Smooth muscle cell of the brain vasculature (primary cell): ENCODE measurements at regions not wholly inside any gene's neighbourhood (a gene's known extent, or its start where the extent isn't known, plus 50 kb on each side); places are given as distances from the start of the nearest gene placed in this dataset.

Experiments
- DNase-seq: peaks from one replicate; pipeline ENCODE4 v3.0.0-alpha.2; 2012; ENCODE audit warnings: low read depth, low spot score

DNA sequence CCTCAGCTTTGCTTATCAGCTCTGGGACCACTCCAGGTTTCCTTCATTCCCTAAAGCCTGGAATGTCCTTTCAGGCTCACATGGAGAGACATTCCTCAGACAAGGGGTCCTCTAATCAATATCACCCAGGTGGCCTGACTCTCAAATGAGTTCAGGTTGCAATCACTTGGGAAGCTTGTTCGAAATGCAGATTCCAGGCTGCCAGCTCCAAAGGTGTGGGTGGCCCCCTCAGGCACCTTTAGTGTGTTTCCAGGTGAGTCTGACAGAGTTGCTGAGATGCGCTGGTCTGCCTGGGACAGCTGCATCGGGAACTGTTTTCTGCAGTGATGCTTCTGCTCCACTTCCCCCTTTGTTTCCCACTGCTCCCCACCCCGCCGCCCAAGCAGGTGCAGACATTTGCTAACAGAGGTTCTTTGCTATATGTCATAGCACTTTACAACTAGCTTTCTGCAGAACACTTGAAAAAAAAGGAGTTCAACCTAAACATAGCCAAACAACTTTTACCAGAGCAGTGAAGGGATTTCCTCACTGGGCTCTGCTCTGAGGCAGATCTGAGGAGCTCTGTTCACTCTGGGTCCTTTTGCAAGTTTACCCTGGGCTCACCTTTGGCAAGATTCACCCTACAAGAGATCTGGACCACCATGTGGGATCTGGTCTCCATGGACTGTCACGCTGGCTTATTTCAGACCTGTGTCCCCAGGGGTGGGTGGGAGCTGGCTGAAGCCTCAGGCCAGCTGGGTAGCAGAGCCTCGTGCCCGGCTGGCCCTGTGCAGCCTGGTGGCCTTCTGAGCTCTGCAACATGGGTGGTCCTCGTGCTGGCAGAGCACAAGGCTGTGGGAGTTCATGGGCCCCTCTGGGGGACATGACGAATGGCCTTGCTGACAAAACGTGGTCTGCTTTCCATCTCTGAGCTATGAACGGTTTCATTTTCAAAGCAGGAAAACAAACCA is 539.6 kb downstream of the CCDC171 start:
- DNase-seq = no peak

DNA sequence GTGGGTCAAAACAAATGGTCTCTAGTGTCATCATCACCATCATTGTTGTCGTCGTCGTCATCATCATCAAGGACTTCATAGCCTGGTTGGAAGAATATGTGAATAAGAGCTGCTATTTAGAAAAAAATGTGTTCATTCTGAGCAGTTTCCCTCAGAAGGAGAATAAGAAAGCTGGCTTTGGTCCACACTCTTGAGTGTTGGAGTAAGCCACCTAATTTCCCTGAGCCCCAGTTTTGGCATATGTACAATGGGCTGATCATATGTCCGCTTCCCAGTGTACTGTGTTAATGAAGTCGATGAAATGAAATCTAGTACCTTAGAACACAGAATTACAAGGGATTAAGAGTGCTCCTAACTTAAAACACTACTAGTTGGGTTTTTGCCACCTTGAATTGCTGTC is 545.5 kb downstream of the CCDC171 start:
- no peak for DNase-seq

DNA sequence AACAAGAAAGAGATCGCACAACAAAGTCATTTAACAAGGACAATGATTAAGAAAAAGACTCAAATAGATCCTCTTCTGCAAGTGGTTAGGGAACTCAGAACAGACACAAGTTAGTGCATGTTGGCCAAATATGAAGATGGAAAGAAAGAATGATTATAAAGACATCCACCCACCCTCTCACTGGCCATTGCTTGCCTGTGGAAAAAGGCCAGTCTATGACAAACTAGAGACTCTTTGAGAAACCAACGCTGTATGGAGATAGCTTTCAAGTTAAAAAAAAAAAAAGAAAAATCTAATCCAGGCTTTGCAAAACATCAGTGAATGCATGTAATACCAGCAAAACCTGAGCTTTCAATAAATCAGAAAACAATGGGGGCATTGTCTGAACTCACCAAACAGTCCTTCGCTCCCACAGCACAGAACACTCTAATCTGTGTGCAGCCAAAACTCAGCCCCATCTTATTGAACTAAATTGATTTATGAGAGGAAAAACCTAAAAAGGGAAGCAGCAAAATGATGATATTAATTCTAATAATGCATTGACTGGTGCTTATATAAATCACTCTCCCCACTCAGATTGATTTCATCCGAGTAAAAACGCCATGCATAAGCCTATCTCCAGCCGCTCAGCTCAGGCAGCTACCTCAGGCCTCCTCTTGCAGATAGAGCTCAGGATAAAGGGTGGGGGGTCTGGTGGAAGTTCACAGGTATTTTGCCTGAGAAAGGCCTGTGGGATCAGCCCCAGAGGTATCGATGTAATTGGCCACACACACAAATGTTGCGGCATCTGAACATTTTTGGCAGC is 547.1 kb downstream of the CCDC171 start:
- DNase-seq = no peak

DNA sequence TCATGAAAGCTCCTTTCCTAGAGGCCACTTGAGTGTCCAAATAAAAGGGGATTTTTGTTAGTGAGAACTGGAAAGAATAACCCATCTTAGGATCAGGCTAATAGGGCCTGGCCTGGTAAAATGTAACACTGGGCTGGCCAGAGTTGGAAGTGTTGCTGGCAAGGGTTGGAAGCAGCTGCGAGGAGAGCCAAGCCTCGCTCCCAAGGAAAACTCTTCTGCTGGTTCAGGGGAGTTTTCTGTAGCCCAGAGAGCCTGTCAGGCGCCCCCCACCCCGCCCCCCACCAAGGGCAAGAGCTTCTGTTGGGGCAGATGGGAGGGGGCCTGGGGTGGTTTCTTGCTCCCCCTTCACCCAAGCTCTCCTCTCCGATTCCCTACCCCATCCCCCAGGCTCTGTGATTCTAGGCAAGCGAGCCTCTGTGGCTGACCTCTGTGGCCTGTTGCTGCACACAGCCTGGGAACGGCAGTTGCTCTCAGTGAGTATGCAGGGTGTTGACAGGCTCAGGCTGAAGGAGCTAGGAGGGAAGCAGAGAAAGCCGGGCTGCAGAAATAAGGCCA is 547.8 kb downstream of the CCDC171 start:
- DNase-seq = no peak

DNA sequence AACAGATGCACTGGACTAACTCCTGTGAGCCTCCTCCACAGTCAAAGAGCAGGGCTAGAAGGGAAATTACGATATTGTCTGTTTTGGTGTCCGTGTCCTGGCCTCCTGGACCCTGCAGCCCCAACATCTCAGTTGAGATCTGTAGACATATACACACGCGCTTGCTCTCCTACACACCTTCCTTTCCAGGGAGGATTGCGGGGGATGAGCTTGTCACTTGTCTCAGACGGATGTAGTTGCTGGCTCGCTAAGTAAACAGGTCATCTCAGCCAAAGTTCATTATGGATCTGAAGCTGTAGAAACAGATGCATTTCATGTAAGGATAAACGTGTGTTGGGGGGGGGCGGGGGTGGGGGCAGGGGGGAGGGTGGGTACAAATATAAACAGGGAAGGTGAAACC is 549.3 kb downstream of the CCDC171 start:
- DNase-seq = no peak

DNA sequence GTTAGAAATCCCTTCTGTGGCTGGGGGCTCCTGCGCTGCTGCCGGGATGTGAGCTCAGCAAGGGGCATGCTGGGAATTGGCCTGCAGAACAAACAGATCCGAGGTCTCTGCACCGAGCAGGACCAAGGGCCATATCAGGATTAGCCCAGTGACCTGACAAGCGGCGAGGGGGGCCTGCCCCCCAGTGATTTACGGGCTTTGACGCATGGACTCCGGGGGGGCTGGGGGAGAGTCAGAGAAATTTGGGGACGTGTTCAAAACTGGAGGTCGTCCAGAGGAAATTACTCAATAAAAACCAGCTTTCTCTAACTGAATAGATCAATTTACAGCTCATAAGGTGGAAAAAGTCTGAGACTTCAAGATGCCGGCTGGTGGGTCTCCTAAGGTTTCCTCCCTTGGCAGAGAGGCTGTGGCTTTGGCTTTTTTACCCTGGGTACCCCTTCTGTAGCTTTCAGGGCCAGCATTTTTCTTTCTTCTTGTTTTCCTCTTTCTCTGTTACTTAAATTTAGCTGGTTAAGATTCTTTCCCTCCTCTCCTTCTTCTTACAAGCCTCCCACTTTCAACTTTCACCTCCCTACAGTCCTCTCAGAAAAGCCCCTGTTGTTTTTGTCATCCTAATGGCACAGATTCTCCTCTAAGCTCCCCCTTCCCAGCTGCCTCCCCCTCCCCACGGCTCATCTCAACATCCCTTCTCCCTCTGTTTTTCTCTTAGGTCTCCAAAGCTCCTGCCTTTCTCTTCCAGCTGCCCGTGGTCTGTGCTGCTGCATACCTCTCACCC is 551.0 kb downstream of the CCDC171 start:
- DNase-seq = peak; percentile 71

DNA sequence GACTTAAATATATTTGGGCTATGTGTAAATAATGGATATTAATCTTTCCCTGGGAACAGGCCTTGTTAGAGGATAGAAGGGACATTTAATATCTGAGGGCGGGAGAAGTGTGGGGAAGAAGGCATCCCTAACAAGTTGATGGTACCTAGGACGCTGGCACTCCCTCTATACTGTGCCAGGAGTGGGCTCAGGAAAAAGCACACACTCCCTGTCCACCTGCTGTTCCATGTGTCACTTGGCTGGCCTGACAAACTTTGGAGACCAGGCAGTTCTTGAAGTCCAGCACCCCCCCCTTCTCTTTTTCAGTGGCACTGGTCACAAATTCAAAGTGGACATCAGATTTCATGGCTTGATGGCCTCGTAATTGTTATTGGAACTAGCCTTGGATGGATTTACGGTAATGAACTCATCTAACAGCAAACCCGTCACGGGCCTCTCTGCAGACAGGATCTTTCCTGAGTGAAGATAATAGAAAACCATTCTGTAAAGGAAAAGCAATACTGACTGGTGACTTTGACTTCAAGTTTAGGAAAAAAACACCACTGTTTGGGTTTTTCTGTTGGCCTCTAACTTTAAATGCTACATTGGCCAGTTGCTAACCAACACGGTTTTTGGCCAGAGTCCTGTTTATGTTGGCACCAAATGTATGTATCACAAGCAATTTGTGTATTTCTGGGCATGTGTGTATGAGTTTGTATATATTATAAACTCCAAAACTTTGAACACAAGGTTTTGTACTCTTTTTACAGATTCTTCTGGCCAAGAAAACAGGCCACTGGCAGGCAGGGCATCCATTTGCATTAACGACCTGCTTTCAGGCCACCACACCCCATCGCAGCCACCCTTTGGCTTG is 552.6 kb downstream of the CCDC171 start:
- DNase-seq = no peak

DNA sequence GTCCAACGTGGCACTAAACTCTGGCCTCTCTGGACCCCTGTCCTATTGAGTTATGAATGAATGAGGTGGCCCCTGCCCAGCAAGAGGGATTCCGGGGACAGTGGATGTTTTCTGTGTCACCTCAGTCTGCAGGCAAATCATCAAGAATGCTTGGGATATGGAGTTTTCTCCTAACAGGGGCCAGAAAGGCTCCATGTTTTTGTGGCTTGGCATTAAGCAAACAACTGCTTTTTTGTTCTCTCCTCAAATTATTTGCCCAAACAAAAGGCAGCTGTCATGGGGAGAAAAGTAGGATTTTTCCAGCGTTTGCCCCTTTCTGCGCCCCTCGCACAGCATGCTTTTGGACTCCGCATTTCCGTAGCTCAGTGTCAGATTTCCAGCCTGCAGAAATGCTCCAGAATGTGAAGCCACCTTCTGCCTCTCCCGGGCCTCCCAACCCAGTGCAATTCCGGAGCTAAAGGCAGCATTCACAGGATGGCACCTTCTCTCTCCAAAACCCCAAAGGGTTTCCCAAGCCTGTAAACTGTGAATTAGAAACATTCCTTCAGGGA is 553.3 kb downstream of the CCDC171 start:
- no peak for DNase-seq

DNA sequence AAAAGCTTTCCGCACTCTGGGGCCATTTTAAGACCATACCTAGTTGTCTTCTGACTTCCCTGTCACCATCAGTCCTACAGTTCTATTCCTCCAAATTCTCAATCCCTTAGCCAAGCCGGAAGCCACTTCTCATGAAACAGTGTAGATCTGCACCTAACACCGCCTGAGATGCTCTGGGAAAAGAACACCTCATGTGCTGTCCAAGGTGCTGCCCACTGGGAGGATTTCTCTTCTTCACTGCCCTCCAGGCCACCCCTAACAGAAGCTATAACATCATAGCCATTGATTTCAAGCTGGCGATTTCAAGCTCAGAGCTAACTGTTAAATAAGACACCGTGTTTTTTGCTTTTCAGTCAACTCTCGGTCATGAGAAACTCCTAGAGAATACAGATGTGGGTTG is 559.3 kb downstream of the CCDC171 start:
- DNase-seq = no peak

DNA sequence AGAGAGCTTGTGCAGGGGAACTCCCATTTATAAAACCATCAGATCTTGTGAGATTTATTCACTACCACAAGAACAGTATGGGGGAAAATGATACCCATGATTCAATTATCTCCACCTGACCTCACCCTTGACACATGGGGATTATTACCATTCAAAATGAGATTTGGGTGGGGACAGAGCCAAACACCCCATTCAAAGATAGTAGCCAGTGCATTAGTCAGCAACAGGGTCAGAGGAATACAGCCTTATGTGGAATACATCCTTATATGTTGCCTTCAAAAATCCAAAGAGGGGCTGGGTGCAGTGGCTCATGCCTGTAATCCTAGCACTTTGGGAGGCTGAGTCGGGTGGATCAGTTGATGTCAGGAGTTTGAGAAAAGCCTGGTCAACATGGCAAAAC is 563.2 kb downstream of the CCDC171 start:
- no peak for DNase-seq

DNA sequence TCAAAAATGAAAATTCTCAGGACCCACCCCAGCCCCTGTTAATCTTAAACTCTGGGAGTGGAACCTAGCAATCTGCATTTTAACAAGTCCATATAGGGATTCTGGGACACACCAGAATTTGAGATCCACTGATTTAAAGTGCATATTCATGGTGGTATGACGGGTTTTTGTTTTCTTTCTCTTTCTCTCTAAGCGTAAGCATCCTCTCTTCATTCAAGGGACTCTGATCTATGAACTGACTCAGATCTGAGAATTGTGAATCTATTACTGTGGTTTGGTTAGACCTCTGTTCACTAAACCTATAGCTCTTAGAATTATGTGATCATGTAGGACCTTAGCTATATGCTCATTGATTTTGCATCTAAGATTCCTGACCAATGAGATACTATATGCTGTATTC is 565.2 kb downstream of the CCDC171 start:
- DNase-seq = no peak

DNA sequence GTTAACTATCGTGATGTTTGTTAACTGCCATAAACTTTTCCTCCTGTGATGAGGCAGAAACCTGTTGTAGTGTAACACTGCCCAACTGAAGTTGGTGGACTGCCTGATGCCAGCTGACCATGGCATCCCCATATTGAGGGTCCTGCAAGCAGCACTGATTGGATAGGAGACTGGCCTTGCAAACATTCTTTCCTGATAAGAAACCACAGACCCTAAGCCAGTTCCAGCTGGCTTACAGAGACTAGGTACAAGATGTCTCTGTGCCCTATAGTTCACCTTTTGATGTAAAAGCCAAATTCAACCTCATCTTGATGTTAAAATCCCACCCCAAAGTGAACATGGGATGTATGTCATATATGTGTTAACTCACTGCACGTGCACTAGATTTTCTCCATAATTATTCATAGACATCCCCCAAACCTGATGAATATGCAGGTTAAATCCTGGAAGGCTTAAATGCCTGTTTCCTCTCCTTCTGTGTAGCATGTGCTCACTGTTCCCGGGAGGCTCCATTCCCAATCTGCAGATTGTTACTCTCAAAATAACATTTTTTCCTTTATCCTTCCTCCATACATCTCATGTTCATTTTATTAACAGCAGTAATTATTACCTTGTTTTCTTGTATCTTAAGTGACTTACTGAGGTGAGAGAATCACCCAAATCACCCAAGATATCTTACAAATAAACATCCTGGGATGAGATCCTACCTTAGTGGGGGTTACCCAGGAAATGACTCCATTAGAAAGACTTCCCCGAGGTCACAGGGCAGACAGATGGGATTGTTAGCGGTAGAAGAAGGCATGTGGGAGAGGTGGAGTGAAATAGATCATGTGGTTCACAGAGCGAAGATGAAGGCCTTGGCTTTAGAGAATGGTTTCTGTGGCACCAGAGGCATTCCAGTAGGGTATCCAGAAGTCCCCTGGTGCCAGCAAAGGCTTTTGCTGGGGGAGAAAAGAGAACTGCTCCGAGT is 566.7 kb downstream of the CCDC171 start:
- no peak for DNase-seq

DNA sequence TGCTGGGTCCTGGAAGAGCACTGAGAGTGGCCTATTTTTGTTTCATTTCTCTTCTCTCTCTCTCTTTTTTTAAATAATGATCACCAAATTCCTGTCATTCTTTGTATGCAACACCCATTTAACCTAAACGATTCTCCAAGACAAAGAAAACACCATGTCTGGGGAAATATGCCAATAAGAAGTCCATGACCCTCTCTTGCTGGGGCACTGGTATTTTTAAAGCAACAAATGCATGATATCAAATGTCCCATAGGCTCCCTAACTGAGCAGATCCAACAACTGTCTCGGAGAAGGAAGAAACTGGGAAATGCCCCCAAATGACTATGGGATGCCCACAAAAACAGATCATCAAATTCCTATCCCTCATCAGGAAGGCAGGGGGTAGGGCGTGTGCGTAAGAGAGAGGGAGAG is 567.4 kb downstream of the CCDC171 start:
- DNase-seq = no peak

DNA sequence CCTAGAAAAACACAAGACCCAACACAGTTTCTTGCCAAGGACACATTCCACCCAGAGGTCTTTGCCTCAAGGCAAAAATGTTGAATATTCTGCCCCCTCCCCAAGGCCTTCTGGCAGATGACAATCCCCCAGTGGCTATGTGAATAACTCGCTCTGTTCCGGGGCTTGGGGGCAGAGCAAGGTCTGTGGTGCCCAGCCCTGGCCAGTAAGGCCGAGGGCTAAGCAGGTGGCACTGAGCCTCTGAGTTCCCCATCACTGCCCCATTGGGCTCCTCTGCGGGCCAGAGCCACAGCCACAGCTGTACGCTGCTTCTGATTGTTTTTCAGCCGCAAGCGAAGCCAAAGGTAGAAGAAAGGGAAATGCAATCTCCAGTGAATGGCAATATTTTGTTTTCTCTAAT is 567.9 kb downstream of the CCDC171 start:
- no peak for DNase-seq

DNA sequence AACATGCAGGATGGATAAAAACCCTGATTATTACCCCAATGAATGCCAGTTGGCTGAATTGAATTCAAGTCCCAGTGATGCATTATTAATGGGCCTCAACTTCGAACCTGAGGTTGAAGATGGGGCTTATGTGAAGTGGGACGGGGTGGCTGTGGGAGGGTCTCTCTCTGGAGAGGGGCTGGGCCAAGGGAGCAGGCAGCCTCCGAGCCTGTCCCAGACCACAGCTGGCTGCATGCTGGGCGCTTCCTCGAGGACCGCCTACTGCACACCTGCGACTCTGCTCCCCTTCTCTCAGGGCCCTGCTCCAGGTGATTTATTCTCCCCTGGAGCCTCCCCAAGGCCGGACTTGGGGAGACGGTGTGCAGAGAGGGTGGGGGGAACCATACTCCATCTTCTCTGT is 568.3 kb downstream of the CCDC171 start:
- DNase-seq = no peak

DNA sequence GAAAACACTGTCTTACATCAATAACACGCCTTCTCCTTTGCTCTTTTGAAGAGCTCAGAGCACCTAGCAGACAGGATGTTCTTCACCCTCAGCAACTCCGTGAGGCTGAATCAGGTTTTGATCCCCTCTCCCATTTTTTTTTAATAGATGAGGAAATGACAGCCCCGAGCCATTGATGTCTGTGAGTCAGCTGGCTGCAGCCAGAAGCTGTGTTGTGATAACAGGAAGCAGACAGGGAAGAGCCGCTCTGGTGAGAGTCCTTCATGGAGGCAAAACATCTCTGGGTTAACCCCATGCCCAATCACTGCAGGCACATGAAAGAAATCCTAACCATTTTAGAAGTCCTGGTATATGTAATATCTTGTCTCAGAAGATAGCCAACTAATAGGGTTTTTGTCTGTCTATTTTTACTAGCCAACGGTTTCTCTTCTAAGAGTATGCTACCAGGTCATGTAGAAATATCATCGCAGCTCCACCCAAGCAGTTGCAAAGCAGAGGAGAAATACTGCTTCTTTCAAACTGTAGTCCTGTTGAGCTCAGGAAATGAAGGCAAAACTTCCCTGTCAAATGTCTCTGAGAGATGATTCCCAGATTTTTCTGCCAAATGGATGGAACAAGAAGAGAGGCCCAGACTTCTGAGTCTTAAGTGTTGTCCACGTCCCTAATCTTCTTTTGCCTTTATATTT is 568.9 kb downstream of the CCDC171 start:
- DNase-seq = no peak

DNA sequence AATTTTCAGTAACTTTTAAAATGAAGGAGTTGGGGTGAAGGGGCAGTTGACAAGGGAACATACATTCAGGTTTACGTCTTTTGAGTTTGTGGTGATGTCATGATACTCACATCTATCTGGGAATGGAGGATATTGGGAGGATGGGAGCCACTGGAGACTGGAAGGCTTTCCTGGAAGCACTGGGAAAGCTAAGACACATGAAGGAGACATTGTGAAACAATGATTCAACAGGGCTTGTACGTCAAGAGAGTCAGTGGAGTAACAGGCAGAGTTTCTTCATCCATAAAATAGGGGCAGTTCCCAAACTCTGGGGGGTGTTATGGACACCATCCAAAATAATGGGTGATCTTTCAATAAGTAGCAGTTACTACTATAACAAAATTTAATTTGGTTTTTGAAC is 572.8 kb downstream of the CCDC171 start:
- DNase-seq = no peak

DNA sequence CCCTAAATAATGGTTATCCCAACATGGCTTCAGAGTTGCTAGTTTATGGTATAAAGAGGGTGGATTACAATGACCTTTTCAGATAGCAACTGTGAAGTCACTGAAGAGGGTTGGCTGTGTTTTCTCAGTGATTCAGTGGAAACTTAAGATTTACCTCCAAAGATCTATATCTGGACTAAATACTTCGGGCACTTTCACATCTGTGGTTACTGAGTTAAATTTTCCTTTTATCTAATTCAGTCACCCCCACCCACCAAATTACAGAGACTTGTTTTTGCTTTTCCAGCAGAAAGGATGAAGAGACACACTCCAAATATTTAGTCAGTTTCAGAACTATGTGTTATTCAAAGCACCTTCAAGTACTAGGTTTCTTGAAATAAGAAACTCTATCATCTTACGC is 573.2 kb downstream of the CCDC171 start:
- no peak for DNase-seq

DNA sequence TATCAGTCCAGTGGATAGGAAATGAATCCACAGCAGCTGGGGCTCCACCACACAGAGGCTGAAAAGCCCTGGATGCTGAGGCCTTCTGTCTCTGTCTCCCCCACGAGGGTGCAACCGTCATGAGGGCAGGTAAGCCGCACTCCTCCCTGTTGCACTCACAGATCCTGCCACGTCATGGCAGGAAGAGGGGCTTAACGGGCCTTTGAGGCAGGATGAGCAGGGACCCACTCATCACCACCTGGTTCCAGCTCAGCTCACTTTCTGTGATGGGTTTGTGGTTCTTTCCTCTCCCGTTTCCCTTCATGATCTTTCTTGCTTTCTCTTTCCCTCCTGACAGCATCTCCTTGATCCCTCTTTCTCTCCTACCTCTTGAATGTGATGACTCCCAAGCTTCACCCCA is 575.2 kb downstream of the CCDC171 start:
- DNase-seq = no peak
